HCT116 (cell line): ENCODE measurements at regions not wholly inside any gene's neighbourhood (a gene's known extent, or its start where the extent isn't known, plus 50 kb on each side); places are given as distances from the start of the nearest gene placed in this dataset.

Experiments
- ATAC-seq: fragments of 200-7000 bp; cut with Tn5 transposase; 2 replicates; pipeline ENCODE4 v1.9.1; 2020; ENCODE audit warnings: mild to moderate bottlenecking, moderate library complexity
- BruUV-seq: library from RNA; stranded (reverse); fragments of 400-500 nt; replicated peaks from 2 replicates; lab custom pipeline; 2021; lab: Mats Ljungman, UMichigan
- CTCF ChIA-PET: fragments of 300-600 bp; sonication (Branson Sonifier 250); formaldehyde crosslinking; loops from one replicate; lab custom pipeline; 2021; ENCODE audit warnings: antibody characterized with exemption; lab: Charles Lee
- POLR2A ChIA-PET: fragments of 300-600, 350-600 bp; sonication (Branson Sonifier 250); formaldehyde crosslinking; loops from one replicate; lab custom pipeline; 2021; ENCODE audit warnings: antibody characterized with exemption; lab: Charles Lee
- RAD21 ChIA-PET, 2 experiments: fragments of 300-600 bp; sonication (Branson Sonifier 250); formaldehyde crosslinking; loops; one replicate each; lab custom pipeline; 2023; ENCODE audit warnings: low total read pairs in 2 of 2; ENCODE audit not compliant: uncharacterized antibody in 2 of 2, unreplicated experiment in 2 of 2, low non-redundant PET in 1 of 2; lab: Charles Lee
- DNase-seq: peaks from one replicate; pipeline ENCODE4 v3.0.0-alpha.2; 2010; ENCODE audit warnings: low read depth, low spot score
- H2AFZ ChIP-seq: fragments of 200-600 bp; shearing (Covaris generic), sonication (generic); 2 replicates; pipeline ENCODE4 v1.6.1; 2017; ENCODE audit warnings: low read depth, mixed run types, mixed read lengths, antibody characterized with exemption, low read length; ENCODE audit not compliant: poor library complexity, severe bottlenecking
- H3K27ac ChIP-seq: 2 replicates; pipeline ENCODE4 v1.5.1; 2012; ENCODE audit warnings: low read depth, low read length
- H3K27me3 ChIP-seq: fragments of 200-600 bp; sonication (generic); 2 replicates; pipeline ENCODE4 v1.6.1; 2016; ENCODE audit warnings: mixed run types, low read length, mixed read lengths; ENCODE audit not compliant: insufficient read depth
- H3K36me3 ChIP-seq, 2 experiments: fragments of 200-500 bp in 1 of 2; fragments of 200-600 bp in 1 of 2; sonication (Bioruptor generic) in 1 of 2; sonication (generic) in 1 of 2; 2 replicates each; pipeline versions ENCODE4 v1.5.1 to v1.6.1; 2014 to 2016; ENCODE audit warnings: low read length in 2 of 2, inconsistent platforms in 1 of 2, mixed read lengths in 1 of 2, mixed run types in 1 of 2; ENCODE audit not compliant: insufficient read depth in 2 of 2, control insufficient read depth in 1 of 2
- H3K4me1 ChIP-seq, 2 experiments: fragments of 200-600 bp in 1 of 2; sonication (generic) in 1 of 2; 2 replicates each; pipeline versions ENCODE4 v1.5.1 to v1.6.1; 2012 to 2017; ENCODE audit warnings: low read length in 2 of 2, inconsistent platforms in 1 of 2, mild to moderate bottlenecking in 1 of 2, mixed read lengths in 1 of 2, mixed run types in 1 of 2, moderate library complexity in 1 of 2; ENCODE audit not compliant: insufficient read depth in 2 of 2, control insufficient read depth in 1 of 2
- H3K4me2 ChIP-seq: fragments of 200-600 bp; sonication (generic); 2 replicates; pipeline ENCODE4 v1.6.1; 2017; ENCODE audit warnings: mixed run types, low read length, mixed read lengths
- H3K4me3 ChIP-seq, 2 experiments: fragments of 200-600 bp in 1 of 2; sonication (generic) in 1 of 2; replicated peaks in 1 of 2; 2 replicates each; pipeline ENCODE4 v1.5.1; 2011 to 2016; ENCODE audit warnings: low read length in 2 of 2, control low read depth in 1 of 2, low read depth in 1 of 2, mild to moderate bottlenecking in 1 of 2, mixed read lengths in 1 of 2, mixed run types in 1 of 2
- H3K79me2 ChIP-seq: fragments of 200-600 bp; sonication (generic); 2 replicates; pipeline ENCODE4 v1.6.1; 2017; ENCODE audit warnings: mild to moderate bottlenecking, mixed run types, low read length, moderate library complexity, mixed read lengths; ENCODE audit not compliant: insufficient read depth
- H3K9ac ChIP-seq: fragments of 200-600 bp; sonication (generic); 2 replicates; pipeline ENCODE4 v1.6.1; 2016; ENCODE audit warnings: low read length, mixed read lengths
- H3K9me2 ChIP-seq: fragments of 200-600 bp; sonication (generic), shearing (Covaris generic); 2 replicates; pipeline ENCODE4 v1.6.1; 2017; ENCODE audit warnings: mixed run types, mild to moderate bottlenecking, moderate library complexity; ENCODE audit not compliant: insufficient read depth
- H3K9me3 ChIP-seq, 2 experiments: fragments of 200-500 bp in 1 of 2; fragments of 200-600 bp in 1 of 2; sonication (Bioruptor generic) in 1 of 2; sonication (generic) in 1 of 2; 2 replicates each; pipeline ENCODE4 v1.6.1; 2014 to 2017; ENCODE audit warnings: low read length in 2 of 2, mixed read lengths in 2 of 2, inconsistent platforms in 1 of 2, low read depth in 1 of 2, mild to moderate bottlenecking in 1 of 2, mixed run types in 1 of 2, moderate library complexity in 1 of 2; ENCODE audit not compliant: control insufficient read depth in 1 of 2, insufficient read depth in 1 of 2
- H4K20me1 ChIP-seq: fragments of 200-600 bp; sonication (generic), shearing (Covaris generic); 2 replicates; pipeline ENCODE4 v1.6.1; 2017; ENCODE audit warnings: mixed run types, mild to moderate bottlenecking, moderate library complexity; ENCODE audit not compliant: insufficient read depth
- CBX3 ChIP-seq: IDR thresholded peaks from 2 replicates; pipeline ENCODE4 v1.6.1; 2012; ENCODE audit warnings: low read depth
- CEBPB ChIP-seq: IDR thresholded peaks from 2 replicates; pipeline ENCODE4 v1.6.1; 2012; ENCODE audit warnings: low read depth
- ELF1 ChIP-seq: IDR thresholded peaks from 2 replicates; pipeline ENCODE4 v1.6.1; 2012; ENCODE audit warnings: low read depth, borderline replicate concordance
- EZH2 ChIP-seq: fragments of 200-600 bp; sonication (generic); IDR thresholded peaks from 2 replicates; pipeline ENCODE4 v1.6.1; 2017; ENCODE audit warnings: antibody characterized with exemption, mixed run types
- FOSL1 ChIP-seq: IDR thresholded peaks from 2 replicates; pipeline ENCODE4 v1.6.1; 2012; ENCODE audit warnings: low read depth
- JUND ChIP-seq: IDR thresholded peaks from 2 replicates; pipeline ENCODE4 v1.6.1; 2012
- RAD21 ChIP-seq: IDR thresholded peaks from 2 replicates; pipeline ENCODE4 v1.6.1; 2012; ENCODE audit warnings: low read depth, mild to moderate bottlenecking
- SIN3A ChIP-seq: IDR thresholded peaks from 2 replicates; pipeline ENCODE4 v1.6.1; 2012; ENCODE audit warnings: low read depth
- SP1 ChIP-seq: IDR thresholded peaks from 2 replicates; pipeline ENCODE4 v1.6.1; 2012; ENCODE audit warnings: low read depth
- SRF ChIP-seq: IDR thresholded peaks from 2 replicates; pipeline ENCODE4 v1.6.1; 2012; ENCODE audit warnings: low read depth
- YY1 ChIP-seq: IDR thresholded peaks from 2 replicates; pipeline ENCODE4 v1.6.1; 2011; ENCODE audit warnings: low read length, low read depth, moderate library complexity, mild to moderate bottlenecking; ENCODE audit not compliant: insufficient replicate concordance; ENCODE audit errors: extremely low read depth
- ZFX ChIP-seq: fragments of 450-650 bp; IDR thresholded peaks from 2 replicates; pipeline ENCODE4 v1.6.1; 2017
- ZNF274 ChIP-seq: fragments of 200-500 bp; sonication (Bioruptor generic); IDR thresholded peaks from 2 replicates; pipeline ENCODE4 v1.6.1; 2014; ENCODE audit warnings: mild to moderate bottlenecking, low read depth, low read length, inconsistent platforms
- intact Hi-C: fragments of 100-400 bp; cut with micrococcal nuclease; formaldehyde crosslinking; loops from 2 replicates; pipeline ENCODE4 v1.10.0; 2022
- TF ChIP-seq, protein P1 (sequence below), 3 experiments: fragments of 200-600 bp in 1 of 3; sonication (generic) in 1 of 3; IDR thresholded peaks in 2 of 3; conservative IDR thresholded peaks in 1 of 3; 2 replicates each; pipeline ENCODE4 v1.5.1; 2012 to 2017; ENCODE audit warnings: low read depth in 2 of 3, low read length in 2 of 3, antibody characterized with exemption in 1 of 3, borderline replicate concordance in 1 of 3, control low read depth in 1 of 3, mild to moderate bottlenecking in 1 of 3, mixed read lengths in 1 of 3, mixed run types in 1 of 3, moderate library complexity in 1 of 3; ENCODE audit not compliant: insufficient read depth in 1 of 3
- TF ChIP-seq, protein P2 (sequence below): IDR thresholded peaks from 2 replicates; pipeline ENCODE4 v1.6.1; 2012
- TF ChIP-seq, protein P3 (sequence below): IDR thresholded peaks from 2 replicates; pipeline ENCODE4 v1.6.1; 2012
- TF ChIP-seq, protein P4 (sequence below): IDR thresholded peaks from 2 replicates; pipeline ENCODE4 v1.6.1; 2012; ENCODE audit warnings: low read depth

DNA sequence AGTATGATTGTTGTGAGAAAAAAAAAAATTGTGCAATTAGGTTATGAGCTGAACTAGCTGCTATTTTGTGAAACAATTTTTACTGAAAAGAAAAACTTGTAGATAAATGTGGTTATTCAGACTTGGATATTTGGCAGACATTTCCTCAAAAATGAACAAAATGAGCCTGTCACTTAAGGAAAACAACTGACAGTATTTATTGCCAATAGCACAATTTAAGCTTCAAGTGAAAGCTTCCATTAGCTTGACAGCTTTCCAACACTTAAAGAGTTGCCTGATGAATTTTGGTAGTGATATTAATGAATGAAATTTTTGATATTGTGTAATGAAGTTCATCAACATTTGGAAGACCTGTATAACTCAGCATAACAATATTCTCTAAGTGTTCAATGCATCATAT is 116.1 kb upstream of the RGS1 start:
- Histone ChIP-seq H3K9me2 (no peaks in the 10 kb centered on the region), H2AFZ (no peak overlapping the region), H3K9me3 (no peaks in the 10 kb centered on the region), H3K9ac (no peak overlapping the region), H3K4me1 (no peaks in the 10 kb centered on the region), H4K20me1 (no peaks in the 10 kb centered on the region), H3K27me3 (no peaks in the 10 kb centered on the region), H3K4me3 (no peak overlapping the region), H3K36me3 (no peaks in the 10 kb centered on the region), H3K4me2 (no peak overlapping the region), H3K79me2 (no peaks in the 10 kb centered on the region), H3K27ac (no peak overlapping the region)
- RAD21 ChIA-PET: no interaction called here
- intact Hi-C loops: no loop called here
- BruUV-seq: no TSS peak
- TF ChIP-seq SIN3A: no peak
- TF ChIP-seq ELF1: no peak
- no peak for TF ChIP-seq CBX3
- TF ChIP-seq RAD21: no peak
- no peak for TF ChIP-seq SP1
- TF ChIP-seq, protein P1, sequence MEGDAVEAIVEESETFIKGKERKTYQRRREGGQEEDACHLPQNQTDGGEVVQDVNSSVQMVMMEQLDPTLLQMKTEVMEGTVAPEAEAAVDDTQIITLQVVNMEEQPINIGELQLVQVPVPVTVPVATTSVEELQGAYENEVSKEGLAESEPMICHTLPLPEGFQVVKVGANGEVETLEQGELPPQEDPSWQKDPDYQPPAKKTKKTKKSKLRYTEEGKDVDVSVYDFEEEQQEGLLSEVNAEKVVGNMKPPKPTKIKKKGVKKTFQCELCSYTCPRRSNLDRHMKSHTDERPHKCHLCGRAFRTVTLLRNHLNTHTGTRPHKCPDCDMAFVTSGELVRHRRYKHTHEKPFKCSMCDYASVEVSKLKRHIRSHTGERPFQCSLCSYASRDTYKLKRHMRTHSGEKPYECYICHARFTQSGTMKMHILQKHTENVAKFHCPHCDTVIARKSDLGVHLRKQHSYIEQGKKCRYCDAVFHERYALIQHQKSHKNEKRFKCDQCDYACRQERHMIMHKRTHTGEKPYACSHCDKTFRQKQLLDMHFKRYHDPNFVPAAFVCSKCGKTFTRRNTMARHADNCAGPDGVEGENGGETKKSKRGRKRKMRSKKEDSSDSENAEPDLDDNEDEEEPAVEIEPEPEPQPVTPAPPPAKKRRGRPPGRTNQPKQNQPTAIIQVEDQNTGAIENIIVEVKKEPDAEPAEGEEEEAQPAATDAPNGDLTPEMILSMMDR (IDR thresholded peaks at IDR 0.05 in 2 of 3, conservative IDR thresholded peaks at IDR 0.05 in 1 of 3; ENCODE audit: borderline replicate concordance in 1 of 3, insufficient read depth in 1 of 3, low read depth in 2 of 3, low read length in 2 of 3): no peak
- TF ChIP-seq, protein P2, sequence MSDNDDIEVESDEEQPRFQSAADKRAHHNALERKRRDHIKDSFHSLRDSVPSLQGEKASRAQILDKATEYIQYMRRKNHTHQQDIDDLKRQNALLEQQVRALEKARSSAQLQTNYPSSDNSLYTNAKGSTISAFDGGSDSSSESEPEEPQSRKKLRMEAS: no peak
- TF ChIP-seq FOSL1: no peak
- TF ChIP-seq, protein P3, sequence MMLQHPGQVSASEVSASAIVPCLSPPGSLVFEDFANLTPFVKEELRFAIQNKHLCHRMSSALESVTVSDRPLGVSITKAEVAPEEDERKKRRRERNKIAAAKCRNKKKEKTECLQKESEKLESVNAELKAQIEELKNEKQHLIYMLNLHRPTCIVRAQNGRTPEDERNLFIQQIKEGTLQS: no peak
- no peak for TF ChIP-seq ZFX
- TF ChIP-seq ZNF274: no peak
- TF ChIP-seq YY1: no peak
- TF ChIP-seq EZH2: no peak
- no peak for TF ChIP-seq CEBPB
- no peak for TF ChIP-seq JUND
- no peak for TF ChIP-seq SRF
- TF ChIP-seq, protein P4, sequence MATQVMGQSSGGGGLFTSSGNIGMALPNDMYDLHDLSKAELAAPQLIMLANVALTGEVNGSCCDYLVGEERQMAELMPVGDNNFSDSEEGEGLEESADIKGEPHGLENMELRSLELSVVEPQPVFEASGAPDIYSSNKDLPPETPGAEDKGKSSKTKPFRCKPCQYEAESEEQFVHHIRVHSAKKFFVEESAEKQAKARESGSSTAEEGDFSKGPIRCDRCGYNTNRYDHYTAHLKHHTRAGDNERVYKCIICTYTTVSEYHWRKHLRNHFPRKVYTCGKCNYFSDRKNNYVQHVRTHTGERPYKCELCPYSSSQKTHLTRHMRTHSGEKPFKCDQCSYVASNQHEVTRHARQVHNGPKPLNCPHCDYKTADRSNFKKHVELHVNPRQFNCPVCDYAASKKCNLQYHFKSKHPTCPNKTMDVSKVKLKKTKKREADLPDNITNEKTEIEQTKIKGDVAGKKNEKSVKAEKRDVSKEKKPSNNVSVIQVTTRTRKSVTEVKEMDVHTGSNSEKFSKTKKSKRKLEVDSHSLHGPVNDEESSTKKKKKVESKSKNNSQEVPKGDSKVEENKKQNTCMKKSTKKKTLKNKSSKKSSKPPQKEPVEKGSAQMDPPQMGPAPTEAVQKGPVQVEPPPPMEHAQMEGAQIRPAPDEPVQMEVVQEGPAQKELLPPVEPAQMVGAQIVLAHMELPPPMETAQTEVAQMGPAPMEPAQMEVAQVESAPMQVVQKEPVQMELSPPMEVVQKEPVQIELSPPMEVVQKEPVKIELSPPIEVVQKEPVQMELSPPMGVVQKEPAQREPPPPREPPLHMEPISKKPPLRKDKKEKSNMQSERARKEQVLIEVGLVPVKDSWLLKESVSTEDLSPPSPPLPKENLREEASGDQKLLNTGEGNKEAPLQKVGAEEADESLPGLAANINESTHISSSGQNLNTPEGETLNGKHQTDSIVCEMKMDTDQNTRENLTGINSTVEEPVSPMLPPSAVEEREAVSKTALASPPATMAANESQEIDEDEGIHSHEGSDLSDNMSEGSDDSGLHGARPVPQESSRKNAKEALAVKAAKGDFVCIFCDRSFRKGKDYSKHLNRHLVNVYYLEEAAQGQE: no peak
- CTCF ChIA-PET: no interaction called here
- ATAC-seq (no peak), DNase-seq (no peak)
- POLR2A ChIA-PET: no interaction called here
